Stimulated activated CD4-positive, alpha-beta T cell treated with anti-CD3 and anti-CD28 coated beads, Interleukin-12 subunit alpha, Interleukin-12 subunit beta, amount 100 ng/mL, for 4 hours (primary cell): ENCODE measurements at regions not wholly inside any gene's neighbourhood (a gene's known extent, or its start where the extent isn't known, plus 50 kb on each side); places are given as distances from the start of the nearest gene placed in this dataset.
"Not testable (repeated sequence)": the region's sequence is repeated elsewhere in the genome, so short reads cannot be mapped to it uniquely, and the experiment has no call there.

ENCODE experiments used
- DNase-seq: peaks from one replicate; pipeline ENCODE4 v3.0.0-alpha.2; 2020

DNA sequence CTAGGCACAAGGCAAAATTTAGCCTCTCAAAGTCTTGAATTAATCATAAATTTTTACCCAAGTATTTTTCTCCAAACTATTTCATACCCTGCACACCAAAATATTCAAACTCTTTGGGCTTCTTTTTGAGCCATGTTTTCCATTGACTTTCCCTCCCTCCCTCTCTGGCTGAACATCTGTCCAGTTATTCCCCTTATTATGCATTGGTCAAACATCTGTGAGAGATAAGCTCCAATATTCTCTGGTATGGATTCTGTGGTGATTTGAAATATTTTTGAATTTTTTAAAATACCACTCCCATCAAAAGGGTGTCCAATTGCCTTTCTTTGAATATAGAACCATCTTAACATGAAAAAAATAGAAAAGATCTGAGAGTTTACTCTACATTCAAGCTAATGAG is 244.2 kb downstream of the RFPL4B start:
- DNase-seq = no peak

- no peak for DNase-seq
Measured at GRCh38 chr6:112592159-112592558, 245.0 kb downstream of the RFPL4B start.

DNA sequence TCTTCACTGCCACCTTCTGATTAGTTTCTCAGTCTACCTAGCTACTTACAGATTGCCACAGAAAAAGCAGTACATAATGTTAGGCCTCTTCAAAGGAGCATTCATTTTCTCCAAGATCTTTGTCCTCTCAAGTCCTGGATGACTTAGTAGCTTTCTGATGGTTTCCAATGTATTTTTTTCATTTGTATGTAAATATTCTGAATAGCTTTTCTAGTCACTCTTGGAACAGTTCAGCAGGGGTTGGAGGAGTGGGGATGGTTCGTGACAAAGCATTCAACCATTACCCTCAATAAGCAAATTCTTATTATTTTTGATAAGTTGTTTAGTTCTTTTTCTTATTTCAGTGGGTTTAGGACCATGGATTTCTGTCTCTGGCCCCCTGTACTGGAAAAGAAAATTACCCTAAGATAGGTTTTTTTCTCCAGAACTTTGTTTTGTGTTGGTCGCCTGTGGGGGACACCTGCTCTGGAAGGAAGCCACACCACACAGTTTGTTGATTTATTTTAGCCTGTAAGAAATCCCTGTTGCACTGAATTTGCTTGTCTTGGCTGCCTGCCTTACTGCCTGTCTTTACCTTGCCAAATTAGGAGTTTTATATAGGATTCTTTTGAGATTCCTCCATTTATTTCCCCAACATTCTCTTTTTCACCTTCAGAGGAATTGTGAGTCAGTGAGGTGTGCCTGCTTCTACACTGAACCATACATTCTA is 247.9 kb downstream of the RFPL4B start:
- DNase-seq = no peak

- DNase-seq = no peak
Measured at GRCh38 chr6:112595841-112596240, 248.7 kb downstream of the RFPL4B start.

DNA sequence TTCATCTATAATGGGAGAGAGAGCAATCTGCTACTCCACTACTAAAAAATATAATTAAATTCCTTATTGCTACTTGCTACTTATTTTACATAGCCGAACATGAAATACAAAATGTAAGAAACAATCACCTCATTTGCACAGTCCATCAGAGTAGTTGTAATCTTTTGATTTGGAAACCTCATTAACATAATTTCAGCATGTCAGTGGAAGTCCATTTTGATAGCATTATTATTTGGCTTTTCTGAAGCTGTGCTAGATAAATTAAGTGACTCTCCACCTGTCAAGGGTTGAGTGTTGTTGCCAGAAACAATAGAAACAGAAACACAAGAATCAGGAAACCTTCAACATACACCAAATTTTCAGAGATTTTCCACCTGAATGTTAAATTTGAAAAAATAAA is 250.0 kb downstream of the RFPL4B start:
- DNase-seq = no peak

DNA sequence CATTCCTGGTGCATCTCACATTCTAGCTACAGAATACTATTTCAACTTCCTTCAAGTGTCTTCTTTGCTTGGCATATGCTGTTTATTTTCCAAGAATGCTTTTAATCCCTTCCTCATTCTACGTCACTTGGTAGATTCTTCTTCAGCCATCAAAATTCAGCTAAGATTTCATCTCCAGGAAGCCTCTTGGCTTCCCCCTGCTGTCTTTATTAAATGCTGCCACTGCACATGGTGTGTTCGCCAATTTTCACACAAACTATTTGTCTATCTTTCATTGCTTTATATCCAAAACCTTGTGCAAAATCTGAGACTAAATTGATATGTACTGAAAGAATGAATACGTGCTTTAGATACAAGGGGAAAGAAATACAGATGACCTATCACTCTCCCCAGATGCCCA is 253.0 kb downstream of the RFPL4B start:
- DNase-seq = no peak

- no peak for DNase-seq
Measured at GRCh38 chr6:112603726-112604125, 256.6 kb downstream of the RFPL4B start.

- DNase-seq = no peak
Measured at GRCh38 chr6:112606656-112607435, 259.7 kb downstream of the RFPL4B start.

DNA sequence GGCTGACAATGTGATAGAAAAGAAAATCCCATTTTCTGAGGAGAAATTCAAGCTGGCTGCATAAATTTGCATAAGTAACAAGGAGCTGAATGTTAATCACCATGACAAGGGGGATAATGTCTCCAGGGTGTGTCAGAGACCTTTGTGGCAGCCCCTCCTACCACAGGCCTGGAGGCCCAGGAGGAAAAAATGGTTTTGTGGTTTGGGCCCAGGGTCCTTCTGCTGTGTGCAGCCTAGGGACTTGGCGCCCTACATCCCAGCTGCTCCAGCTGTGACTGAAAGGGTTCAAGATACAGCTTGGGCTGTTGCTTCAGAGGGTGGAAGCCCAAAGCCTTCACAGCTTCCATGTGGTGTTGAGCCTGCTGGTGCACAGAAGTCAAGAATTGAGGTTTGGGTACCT is 261.8 kb downstream of the RFPL4B start:
- DNase-seq = not testable (repeated sequence)

- no peak for DNase-seq
Measured at GRCh38 chr6:112613410-112613809, 266.3 kb downstream of the RFPL4B start.

GRCh38 chr6:112618849-112619248 is 271.7 kb downstream of the RFPL4B start:
- no peak for DNase-seq

DNA sequence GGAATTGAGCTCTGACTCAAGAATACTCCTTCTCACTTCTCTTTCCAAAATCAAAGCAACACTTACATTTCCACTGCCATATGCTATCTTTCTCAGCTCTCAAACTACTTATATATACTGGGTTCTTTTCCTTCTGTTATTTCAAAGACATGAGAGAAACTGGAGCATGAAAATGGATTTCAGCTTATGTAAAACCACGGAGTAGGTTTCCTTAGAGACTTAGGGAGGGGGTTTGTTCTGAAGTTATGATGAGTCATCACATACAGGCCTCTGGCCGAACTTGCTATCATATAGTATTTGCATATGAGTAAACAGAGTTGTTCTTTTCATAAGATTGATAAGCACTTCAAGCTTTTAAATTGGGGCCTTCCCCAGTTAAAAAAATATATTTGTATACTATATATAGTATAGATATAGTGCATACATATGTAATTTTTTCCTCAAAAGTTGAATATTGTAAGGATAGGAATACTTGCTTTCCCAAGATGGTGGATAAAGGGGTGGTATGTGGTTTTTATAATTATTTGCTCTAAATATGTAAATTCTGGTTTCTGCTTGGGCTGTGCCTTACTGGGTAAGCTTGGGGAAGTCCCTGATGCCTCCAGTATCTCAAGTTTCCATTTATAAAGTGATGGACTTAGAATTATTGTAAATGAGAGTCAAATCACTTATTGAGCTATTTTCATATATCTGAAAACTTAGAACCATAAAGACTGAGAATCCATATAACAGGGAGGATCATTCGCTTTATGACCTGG is 273.9 kb downstream of the RFPL4B start:
- no peak for DNase-seq

GRCh38 chr6:112622036-112622435 is 274.9 kb downstream of the RFPL4B start:
- no peak for DNase-seq

- no peak for DNase-seq
Measured at GRCh38 chr6:112626468-112627082, 279.4 kb downstream of the RFPL4B start.

DNA sequence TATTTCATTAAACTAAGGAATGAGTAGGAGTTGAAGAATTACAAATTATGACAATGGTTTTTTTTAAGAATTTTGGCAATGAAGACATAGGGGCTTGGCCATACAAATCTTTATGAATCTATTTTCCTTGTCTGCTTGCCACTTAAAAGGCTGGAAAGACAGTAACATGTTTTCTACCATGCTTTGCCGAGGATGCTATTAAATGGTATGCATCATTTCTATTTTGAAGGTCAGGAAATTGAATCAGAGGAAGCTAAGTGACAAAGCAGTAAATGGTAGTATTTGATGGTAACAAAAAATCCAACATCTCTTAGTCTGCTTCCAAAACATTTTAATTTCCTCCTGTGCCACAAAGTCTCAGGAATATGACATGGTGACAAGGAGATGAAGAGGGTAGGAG is 287.2 kb downstream of the RFPL4B start:
- DNase-seq = no peak

DNA sequence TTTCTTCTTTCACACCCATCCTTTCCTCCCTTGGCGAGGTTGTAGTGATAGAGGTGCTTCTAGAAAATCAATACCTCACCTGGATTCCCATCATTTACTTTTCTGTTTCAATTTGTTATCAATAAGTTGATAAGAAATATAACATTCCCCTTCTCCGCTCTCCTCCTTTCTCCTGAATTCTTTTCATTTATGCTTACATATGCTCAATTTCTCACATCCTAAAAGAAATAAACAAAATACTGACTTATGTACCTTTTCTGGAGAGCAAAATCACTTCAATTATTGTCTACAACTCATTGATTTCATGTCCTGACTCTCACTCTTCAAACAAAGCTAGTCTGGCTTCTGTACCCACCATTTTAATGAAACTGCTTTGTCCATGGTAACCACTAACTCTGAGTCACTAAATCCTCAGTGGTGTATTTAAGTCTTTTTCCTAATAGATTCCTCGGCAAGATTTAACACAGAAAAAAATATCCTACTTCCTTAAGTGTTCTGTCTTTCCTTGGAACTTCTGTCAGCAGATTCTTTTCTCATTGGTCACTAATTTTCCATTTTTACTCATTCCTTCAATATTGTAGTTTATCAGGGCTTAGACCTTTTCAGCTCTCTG is 289.6 kb downstream of the RFPL4B start:
- no peak for DNase-seq

DNA sequence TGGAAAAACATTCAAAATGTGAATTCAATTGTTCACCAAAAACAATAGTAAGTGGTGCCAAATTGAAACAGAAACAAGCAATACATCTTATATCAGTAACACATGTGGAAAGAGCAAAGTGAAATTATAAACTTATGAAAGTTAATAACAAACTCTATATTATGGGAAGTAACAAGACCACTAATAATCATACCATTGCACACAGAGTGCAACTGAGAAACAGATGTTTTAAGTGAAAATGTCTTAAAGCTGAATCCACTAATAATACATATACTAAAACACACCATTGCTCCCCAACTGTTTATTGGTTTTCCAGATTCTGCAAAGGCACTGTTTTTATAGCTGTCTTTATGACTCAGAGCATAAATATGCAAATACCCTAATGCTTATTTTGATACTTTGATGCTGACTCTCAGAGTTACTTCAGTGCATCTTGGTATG is 292.3 kb downstream of the RFPL4B start:
- DNase-seq = no peak

GRCh38 chr6:112640891-112641290 is 293.8 kb downstream of the RFPL4B start:
- DNase-seq = no peak

GRCh38 chr6:112649853-112650252 is 302.7 kb downstream of the RFPL4B start:
- no peak for DNase-seq

DNA sequence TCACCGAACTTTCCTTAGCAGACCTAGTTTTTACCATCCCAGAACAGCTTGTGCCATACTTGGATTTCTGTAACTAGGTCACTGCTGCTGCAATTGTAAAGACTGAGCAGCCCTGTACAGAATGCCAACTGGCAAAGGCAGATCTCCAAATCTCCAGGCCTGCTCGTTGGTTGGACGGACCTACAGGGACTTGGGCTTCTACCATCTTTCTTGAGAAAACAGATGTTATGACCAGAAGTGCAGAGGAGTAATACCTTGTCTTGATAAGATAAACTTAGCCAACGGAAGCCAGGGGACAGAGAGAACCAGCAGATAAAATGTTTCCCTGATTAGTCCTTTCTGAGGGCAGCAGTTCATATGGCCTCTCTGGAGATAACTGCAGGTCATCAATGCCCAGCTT is 304.1 kb downstream of the RFPL4B start:
- DNase-seq = no peak

DNA sequence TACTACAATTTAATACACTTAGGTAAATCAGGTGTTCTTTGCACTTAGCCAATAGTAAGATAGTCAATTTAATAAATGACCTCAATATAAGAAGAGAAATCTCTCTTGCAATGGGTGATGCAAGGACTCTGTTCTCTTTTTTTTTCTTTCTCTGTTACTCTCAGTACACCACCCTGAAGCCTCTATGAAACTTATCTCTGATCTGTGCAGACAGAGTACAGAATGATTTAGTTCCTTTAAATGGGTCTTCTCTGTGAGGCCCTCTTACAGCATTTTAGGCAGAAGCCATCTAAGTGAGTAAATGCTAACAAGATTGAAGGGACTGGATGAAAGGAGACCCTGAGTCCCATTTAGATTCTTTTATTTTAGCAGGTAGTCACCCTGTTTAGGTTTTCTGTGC is 312.8 kb downstream of the RFPL4B start:
- no peak for DNase-seq

- DNase-seq = no peak
Measured at GRCh38 chr6:112660626-112661025, 313.5 kb downstream of the RFPL4B start.

- DNase-seq = no peak
Measured at GRCh38 chr6:112663698-112664097, 316.6 kb downstream of the RFPL4B start.
